GM18861 (cell line): ENCODE measurements at regions not wholly inside any gene's neighbourhood (a gene's known extent, or its start where the extent isn't known, plus 50 kb on each side); places are given as distances from the start of the nearest gene placed in this dataset.

Experiments used
- ATAC-seq: cut with Tn5 transposase; IDR thresholded peaks from one replicate; pipeline ENCODE4 v1.9.1; 2021; ENCODE audit not compliant: unreplicated experiment

DNA sequence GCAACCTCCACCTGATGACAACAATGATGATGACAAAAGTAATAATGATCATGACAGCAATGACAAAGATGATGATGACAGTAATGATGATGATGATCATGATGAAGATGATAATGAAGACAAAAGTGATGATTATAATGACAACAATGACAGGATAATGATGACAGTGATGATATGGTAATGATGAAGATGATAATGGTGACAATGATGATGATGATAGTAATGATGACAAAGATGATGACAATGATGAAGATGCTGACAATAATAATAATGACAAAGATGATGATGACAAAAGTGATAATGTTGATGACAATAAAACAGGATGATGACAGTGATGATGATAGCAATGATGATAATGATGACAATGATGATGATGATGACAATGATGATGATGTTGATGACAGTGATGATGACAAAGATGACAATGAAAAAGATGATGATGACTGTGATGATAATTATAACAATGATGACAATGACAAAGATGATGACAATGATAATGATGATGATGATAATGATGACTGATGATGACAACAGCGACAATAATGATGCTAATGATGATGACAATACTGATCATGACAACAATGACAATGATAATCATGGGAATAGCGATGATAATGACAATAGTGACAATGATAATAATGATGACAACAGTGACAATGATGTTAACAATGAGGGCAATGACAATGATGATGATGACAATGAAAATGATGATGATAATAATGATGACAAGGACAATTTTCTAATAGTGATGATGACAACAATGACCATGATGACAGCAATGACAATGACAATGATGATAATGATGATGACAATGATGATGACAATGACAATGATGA, 1106.5 kb upstream of the AUTS2 start:
- ATAC-seq: no peak

DNA sequence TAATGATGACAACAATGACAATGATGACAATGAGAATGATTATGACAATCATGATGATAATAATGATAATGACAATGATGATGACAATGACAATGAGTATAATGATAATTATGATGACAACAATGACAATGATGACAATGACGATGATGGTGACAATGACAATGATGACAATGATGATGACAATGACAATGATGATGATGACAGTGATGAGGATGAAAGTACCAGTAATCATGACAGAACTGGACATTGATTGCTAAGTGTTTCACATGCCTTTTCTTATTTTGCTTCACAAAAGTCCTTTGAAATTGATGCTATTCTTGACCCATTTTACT, 1106.0 kb upstream of the AUTS2 start:
- ATAC-seq: no peak

DNA sequence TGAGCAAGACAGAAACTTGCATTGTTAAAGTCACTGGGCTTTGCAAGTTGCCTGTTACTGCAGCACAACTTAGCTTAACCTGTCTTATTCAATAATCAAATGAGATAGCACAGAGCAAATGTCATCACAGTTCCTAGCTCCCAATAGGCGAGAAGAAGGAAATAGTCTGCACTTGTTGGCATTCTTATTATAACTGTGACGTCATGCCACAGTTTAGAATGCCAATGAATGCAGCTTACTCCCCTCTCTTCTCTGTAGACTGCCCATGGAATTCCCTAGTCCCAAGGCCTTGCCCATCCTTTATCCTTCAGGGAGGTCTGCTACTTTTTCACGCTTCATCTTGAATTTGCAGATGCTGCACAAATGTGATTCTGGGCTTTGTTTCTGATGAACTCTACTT, 1094.9 kb upstream of the AUTS2 start:
- no peak for ATAC-seq

DNA sequence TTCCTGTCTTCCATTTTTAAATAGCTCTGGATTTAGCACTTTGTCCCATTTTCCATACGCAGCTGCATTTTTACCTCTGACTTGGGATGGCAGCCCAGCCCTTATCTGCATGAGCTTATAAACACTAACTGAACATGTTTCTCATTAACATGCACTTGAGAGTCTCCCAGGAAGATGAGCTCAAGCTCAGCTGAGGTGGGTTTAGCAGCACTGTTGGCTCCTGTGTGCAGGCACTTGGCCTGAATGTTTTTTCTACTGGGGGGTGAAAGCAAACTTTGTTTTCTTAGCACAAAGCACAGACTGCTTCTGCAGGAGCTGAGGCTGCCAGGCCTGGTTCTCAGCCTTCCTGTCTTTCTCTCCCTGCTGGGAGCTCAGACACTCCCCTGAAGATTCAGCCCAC, 1093.6 kb upstream of the AUTS2 start:
- no peak for ATAC-seq

DNA sequence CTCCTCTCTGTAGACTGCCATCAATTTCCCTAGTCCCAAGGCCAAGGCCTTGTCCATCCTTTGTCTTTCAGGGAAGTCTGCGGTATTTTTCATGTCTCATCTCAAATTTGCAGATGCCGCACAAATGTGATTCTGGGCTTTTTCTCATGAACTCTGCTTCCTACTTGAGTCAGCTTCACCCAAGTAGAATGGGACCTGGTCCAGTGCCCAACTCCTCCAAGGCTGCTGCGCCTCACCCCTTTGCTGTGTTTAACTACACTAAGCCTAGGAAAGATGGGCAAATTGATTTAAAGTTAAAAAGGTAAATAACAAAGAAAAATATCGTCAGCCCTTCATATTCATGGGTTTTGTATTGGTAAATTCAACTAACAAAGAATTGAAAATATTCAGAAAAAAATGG, 1092.6 kb upstream of the AUTS2 start:
- ATAC-seq: no peak

DNA sequence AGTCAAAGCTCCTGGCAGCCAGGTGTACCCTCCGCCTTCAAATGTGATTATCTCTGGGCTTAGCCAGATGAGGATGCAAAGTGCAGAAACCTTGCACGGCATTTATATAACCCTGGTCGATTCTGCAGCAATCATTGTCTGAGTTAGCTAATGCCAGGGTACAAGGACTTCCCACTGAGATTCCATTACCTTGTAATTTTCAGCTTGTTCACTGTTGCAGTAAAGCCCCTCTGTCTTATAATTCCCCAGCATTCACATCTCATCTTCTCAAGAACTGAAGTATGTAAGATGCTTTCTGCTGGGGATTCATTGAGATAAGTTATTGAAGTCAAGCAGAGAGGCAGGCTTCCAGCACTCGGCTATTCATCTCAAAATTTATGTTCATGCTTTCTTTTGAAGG, 1090.6 kb upstream of the AUTS2 start:
- ATAC-seq: no peak

DNA sequence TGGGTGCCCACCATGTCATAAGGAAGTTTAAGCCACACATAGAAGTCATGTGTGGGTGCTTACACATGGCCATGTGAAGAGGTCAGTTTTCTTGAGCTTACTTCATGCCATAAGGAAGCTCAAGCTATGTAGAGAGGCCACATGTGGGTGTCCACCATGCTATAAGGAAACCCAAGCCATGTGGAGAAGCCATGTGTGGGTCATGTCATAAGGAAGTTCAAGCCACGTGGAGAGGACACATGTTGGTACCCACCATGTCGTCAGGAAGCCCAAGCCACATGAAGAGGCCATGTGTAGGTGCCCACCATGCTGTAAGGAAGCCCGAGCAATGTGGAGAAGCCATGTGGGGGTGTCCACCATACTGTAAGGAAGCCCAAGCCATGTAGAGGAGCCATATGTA, 1089.2 kb upstream of the AUTS2 start:
- no peak for ATAC-seq

DNA sequence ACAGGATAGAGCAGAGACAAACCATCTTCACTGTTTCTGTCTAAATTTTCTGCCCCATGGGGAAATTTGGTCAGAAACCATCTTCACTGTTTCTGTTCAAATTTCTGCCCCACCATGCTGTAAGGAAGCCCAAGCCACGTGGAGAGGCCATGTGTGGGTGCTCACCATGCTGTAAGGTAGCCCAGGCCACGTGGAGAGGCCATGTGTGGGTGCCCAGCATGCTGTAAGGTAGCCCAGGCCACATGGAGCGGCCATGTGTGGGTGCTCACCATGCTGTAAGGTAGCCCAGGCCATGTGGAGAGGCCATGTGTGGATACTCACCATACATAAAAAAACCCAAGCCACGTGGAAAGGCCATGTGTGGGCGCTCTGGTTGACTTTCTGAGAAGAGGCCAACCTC, 1088.7 kb upstream of the AUTS2 start:
- no peak for ATAC-seq

DNA sequence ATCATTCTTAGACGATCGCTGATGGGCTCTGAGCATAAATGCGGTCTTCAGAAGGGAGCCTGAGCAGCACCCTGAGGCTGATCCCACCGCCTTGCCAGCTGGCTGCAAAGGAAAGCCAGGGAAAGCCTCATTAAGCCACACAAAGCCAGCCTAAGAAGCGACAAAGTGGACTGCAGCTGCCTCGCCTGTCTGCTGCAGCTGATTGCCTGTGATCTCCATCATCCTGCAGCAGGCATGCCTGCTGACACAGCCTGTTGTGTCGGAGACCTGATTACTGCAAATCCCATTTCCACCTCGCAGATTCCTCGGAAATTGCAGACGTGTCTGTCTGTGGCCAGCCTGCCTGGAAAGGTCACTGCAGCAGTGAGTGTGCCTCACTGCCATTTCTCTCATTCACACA, 1087.0 kb upstream of the AUTS2 start:
- no peak for ATAC-seq

DNA sequence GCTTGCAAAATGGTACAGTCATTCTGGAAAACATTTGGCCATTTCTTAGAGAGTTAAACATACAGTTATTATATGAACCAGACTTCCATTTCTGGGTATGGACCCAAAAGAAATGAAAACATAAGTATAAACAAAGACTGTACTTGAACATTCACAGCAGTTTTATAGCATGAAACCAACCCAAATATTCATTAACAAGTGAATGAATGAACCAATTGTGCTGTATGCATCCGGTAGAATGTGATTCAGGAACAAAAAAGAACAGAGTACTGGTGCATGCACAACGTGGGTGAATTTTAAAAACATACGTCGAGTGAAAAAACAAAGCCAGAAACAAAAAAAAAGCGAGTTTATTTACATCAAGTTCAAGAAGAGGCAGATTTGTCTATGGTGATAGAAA, 1085.8 kb upstream of the AUTS2 start:
- no peak for ATAC-seq

DNA sequence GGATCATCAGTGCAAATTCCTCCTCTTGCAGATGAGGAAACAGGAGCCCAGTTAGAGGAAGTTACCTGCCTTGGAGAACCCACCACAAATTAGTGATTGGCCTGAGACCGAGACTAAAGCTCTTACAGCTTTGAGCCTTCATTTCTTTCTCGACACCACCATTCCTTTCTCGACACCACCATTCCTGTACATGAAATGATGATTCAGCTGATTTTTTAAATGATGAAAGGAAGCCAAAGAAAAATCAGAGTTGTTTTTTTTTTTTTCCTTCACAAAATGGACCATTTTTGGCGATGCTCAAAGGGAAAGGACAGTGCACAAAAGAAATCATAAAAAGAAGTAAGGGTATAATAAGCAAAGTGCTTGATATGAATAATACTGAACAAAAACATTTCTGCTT, 1080.2 kb upstream of the AUTS2 start:
- no peak for ATAC-seq

DNA sequence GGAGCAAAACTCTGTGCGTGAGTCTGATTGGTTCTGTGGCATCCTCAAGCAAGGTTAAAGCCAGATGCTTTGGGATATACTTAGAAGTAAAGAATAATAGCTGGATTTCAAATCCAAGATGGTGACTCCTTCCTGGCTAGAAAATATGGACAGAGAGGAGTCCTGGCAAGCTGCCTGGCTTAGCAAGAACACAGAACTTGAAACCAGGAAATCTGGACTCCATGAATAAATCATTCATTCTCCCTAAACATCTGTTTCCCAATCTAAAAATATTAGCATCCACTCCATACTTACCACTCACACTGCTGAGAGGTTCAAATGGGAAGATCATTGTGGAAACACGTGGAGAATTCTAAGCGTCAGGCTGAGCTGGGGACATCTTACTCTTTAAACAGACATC, 1074.1 kb upstream of the AUTS2 start:
- ATAC-seq: no peak

DNA sequence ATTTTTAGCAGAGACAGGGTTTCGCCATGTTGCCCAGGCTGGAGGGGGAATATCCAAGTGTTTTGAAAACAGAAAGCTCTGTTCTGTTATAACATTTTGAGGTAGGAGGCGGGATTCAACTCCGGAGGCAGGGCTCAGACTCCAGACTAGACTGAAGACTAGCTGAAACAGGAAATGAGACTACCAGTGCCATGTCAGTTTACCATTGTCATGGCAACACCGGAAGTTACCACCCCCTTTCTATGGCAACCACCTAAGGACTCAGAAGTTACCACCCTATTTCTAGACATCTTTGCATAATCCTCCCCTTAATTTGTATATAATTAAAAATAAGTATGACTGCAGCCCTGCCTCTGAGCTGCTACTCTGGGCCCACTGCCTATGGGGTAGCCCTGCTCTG, 1069.1 kb upstream of the AUTS2 start:
- no peak for ATAC-seq

DNA sequence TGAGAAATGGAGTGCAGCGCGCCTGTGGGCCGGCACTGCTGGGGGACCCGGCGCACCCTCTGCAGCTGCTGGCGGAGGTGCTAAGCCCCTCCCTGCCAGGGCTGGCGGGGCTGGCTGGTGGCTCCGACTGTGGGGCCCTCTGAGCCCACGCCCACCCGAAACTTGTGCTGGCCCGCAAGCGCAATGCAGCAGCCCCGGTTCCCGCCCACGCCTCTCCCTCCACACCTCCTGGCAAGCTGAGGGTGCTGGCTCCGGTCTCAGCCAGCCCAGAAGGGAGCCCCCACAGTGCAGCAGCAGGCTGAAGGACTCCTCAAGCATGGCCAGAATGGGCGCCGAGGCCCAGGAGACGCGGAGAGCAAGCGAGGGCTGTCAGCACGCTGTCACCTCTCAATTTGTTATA, 1063.0 kb upstream of the AUTS2 start:
- ATAC-seq: no peak

DNA sequence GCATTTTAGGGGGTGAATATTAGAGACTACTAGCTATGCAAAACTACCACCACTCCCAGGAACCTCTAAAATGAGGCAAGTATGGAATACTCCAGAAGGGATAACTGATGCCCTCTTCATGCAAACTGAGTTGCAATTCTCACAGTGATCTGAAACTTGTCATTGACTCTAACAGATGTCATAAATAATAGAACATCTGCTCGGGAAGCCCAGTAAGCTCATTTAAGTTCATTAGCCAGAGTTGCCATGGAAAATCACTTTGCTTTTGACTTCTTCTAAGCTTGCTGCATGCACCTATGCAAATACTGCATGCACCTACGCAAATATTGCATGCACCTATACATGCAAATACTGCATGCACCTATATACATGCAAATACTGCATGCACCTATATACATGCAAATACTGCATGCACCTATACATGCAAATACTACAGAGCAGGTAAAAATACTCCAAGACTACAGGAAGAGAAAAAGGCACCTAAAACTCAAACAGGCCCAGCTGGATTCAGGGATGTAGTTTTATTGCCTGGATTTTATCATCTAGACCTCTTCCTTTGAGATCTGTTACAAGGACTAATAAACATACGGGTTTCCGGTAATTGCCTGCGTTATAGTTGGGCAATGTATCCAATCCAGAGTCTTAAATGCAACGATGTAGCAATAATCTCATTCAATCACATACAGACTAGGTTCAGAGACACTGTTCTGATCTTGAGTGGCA, 1061.1 kb upstream of the AUTS2 start:
- no peak for ATAC-seq

DNA sequence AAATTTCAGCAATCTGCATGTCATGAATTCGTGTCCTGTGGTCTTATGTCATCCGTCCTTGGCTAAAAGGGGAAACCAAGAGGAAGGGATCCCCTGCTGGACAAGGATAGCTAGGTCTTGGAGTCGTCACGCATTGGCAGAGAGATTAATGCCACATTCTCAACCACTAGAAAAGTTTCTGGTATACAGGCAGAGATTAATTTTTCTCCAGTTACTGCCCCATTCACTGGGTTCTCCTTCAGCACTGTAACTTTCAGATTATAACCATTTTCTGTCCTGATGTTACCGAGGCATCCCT, 1060.6 kb upstream of the AUTS2 start:
- ATAC-seq: no peak

DNA sequence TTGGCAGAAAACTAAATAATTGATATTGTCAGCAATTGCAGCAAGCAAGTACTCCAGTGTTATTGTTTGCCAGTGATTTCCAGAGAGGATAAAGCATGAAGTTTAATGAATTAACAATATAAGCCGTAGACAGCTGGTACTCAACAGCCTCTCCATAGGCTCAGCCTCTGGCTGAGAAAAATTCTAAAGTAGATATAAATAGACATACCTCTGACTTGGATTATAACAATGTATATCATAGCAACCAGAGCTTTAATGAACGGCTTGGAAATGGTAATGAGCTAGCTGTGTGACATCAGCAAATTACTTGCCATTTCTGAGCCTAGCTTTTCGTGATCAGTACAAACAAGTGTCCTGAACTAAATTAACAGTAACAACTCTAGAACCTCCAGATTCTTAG, 1055.4 kb upstream of the AUTS2 start:
- ATAC-seq: no peak

DNA sequence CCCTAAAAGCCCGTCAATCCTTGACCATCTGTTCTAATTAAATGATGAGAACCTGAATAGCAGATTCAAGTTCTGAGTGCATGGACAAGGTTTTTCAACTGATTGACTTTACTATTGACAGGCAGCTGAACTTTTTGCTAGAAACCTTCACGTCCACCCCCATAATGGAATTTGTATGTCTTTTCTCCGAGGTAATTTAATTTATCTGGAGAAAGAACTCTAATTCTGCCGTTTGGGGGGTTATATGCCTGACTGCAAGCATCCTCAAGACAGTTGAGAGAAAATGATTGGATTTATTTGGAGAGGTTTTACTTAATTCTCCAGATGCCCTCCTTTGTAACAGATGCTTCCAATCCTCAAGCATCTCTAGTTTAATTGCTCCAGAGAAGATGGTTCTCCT, 1053.4 kb upstream of the AUTS2 start:
- ATAC-seq: no peak

DNA sequence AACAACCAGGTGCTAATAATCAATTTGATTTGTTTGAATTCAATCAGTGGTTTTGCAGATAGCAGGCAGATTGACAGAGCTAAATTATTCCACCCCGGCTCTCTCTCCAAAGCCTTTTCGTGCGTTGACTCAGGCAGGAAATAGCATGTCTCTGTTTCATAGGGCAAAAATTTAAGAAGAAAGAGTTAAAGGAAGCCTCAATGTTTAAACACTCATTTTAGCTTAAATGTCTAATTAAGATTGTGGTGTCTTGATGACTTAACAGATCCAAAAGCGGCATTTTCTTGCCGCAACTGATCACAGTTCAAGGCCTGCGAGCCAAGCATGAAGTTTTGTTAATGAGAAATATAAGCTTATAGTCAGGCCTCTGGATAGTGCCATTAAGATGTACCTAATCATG, 1051.1 kb upstream of the AUTS2 start:
- no peak for ATAC-seq

DNA sequence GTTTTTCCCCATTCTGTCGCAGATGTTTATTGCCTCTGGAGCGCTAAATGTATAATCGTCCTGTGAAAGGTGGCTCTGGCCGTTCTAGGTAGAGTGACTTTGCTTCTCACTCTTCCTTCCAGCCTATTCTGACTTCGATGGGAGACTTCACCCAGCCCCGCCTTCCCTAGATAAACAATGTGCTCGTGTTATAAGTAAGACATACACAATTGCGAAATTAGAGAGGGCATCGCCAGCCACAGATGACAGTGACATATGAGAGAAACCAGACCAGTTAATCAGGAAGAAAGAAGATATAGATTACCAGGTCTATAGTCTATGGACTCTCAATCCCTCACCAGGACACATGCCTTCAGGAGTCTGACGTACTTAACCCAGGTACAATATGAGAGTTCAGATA, 1050.5 kb upstream of the AUTS2 start:
- no peak for ATAC-seq

DNA sequence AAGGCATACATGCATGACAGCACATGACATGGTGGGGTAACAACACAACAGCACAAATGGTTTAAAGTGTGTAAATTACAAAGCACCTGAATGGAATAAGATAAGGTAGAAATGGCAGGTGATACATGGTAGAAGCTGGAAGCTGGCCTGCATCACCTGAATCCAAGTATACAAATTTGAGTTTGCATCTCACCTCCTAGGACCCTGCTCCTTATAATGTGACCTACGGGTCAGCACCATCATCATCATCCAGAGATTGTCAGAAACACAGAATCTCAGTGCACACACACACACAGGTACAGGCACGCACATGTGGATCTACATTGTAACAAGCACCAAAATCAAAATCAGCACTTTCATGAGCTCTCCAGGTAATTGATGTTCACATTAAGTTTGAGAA, 1048.2 kb upstream of the AUTS2 start:
- no peak for ATAC-seq

DNA sequence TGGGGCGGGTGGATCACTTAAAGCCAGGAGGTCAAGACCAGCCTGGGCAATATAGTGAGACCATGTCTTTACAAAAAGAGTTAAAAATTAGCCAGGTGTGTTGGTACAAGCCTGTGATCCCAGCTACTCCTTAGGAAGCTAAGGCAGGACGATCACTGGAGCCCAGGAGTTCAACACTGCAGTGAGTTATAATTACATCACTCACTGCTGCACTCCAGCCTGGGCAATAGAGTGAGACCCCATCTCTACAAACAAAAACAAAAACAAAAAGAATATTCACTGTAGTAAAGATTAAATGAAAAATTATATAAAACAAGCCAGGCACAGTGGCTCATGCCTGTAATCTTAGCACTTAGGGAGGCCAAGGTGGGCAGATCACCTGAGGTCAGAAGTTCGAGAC, 1047.6 kb upstream of the AUTS2 start:
- no peak for ATAC-seq

DNA sequence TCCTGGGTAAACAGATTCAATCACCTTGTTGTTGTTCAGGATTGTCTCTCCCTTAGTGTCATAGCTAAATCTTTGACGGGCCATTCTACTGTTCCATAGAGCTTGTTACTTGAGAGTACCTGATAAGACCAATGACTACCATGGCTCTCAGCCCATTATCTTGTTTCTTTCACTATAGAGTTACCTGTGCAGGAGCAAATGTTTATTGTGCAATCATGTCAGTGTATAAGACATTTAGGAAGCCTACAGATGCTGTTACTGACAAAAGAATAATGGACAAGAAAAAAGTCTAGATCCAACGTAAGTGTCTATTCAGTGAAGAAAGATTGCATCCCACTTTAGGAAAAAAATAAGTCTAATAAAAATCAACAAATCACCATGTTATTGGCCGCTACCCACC, 1041.7 kb upstream of the AUTS2 start:
- no peak for ATAC-seq
